Mucosa of gallbladder (tissue), 1 donor: ENCODE measurements at regions not wholly inside any gene's neighbourhood (a gene's known extent, or its start where the extent isn't known, plus 50 kb on each side); places are given as distances from the start of the nearest gene placed in this dataset.

Experiments
- DNase-seq: peaks from one replicate; pipeline ENCODE4 v3.0.0-alpha.2; 2020; ENCODE audit warnings: low spot score
- donor health status: DM: no; HTN: no; CAD: no.

- DNase-seq: no peak
Measured at GRCh38 chr4:3852309-3852708, 86.1 kb downstream of the ADRA2C start.

GRCh38 chr4:3852711-3853110 is 86.5 kb downstream of the ADRA2C start:
- DNase-seq: no peak

- DNase-seq: no peak
Measured at GRCh38 chr4:3853388-3854035, 87.3 kb downstream of the ADRA2C start.

GRCh38 chr4:3854661-3855060 is 88.5 kb downstream of the ADRA2C start:
- no peak for DNase-seq

- no peak for DNase-seq
Measured at GRCh38 chr4:3855646-3856045, 89.5 kb downstream of the ADRA2C start.

GRCh38 chr4:3856604-3857204 is 90.5 kb downstream of the ADRA2C start:
- DNase-seq: no peak

GRCh38 chr4:3857269-3857926 is 91.2 kb downstream of the ADRA2C start:
- DNase-seq: no peak

- DNase-seq: no peak
Measured at GRCh38 chr4:3858046-3858730, 92.0 kb downstream of the ADRA2C start.

GRCh38 chr4:3858765-3859388 is 92.7 kb downstream of the ADRA2C start:
- no peak for DNase-seq

GRCh38 chr4:3859571-3859970 is 93.4 kb downstream of the ADRA2C start:
- no peak for DNase-seq

- no peak for DNase-seq
Measured at GRCh38 chr4:3860061-3860912, 94.1 kb downstream of the ADRA2C start.

- DNase-seq: no peak
Measured at GRCh38 chr4:3860913-3861636, 94.9 kb downstream of the ADRA2C start.

- DNase-seq: no peak
Measured at GRCh38 chr4:3861720-3862639, 95.8 kb downstream of the ADRA2C start.

GRCh38 chr4:3862640-3863420 is 96.6 kb downstream of the ADRA2C start:
- DNase-seq: peak; percentile 12

- no peak for DNase-seq
Measured at GRCh38 chr4:3863841-3864741, 97.9 kb downstream of the ADRA2C start.

- DNase-seq: no peak
Measured at GRCh38 chr4:3864742-3865721, 98.8 kb downstream of the ADRA2C start.
